Right lobe of liver (tissue), 4 donors: ENCODE measurements at regions not wholly inside any gene's neighbourhood (a gene's known extent, or its start where the extent isn't known, plus 50 kb on each side); places are given as distances from the start of the nearest gene placed in this dataset.

Source experiments
- CTCF ChIP-seq, 4 donors: fragments of 200-600 bp in 3 of 4; fragments of 450-650 bp in 1 of 4; IDR thresholded peaks; one replicate each; pipeline versions ENCODE4 v1.5.1 to v1.8.0; 2016 to 2022; ENCODE audit warnings: antibody characterized with exemption in 4 of 4, mild to moderate bottlenecking in 2 of 4
- POLR2A ChIP-seq: fragments of 450-650 bp; IDR thresholded peaks from one replicate; pipeline ENCODE4 v1.6.1; 2017; ENCODE audit warnings: antibody characterized with exemption, mild to moderate bottlenecking
- donor health status: DM: no; HTN: no; CAD: no.
- donor health status: DM: no; HTN: no; CAD: no.
- donor health status: DM: no; HTN: yes; CAD: no.

GRCh38 chr2:121149384-121149783, 135.6 kb downstream of the TFCP2L1 start:
- TF ChIP-seq CTCF (IDR thresholded peaks at IDR 0.05) = no peak
- TF ChIP-seq POLR2A = no peak
